ENCODE measurements at regions not wholly inside any gene's neighbourhood (a gene's known extent, or its start where the extent isn't known, plus 50 kb on each side); places are given as distances from the start of the nearest gene placed in this dataset.

- Histone ChIP-seq H3K27ac (ENCODE audit: low read depth, low read length) (no peak overlapping the region), H3K9ac (ENCODE audit: extremely low read depth, low read length, poor library complexity, severe bottlenecking) (no peak overlapping the region), H3K4me3 (ENCODE audit: low read length) (no peak overlapping the region), H3K4me1 (ENCODE audit: control insufficient read depth, insufficient read depth, low read length) (no peaks in the 10 kb centered on the region), H3K27me3 (ENCODE audit: control insufficient read depth, insufficient read depth, low read length, poor library complexity, severe bottlenecking) (no peaks in the 10 kb centered on the region), H3K9me3 (ENCODE audit: control insufficient read depth, low read length) (no peaks in the 10 kb centered on the region), H3K36me3 (ENCODE audit: control insufficient read depth, insufficient read depth, low read length) (no peaks in the 10 kb centered on the region)
- TF ChIP-seq CTCF (conservative IDR thresholded peaks at IDR 0.05) = no peak
- Mint-ChIP-seq H3K4me3 (no peak overlapping the region), H3K9me3 (no peaks in the 10 kb centered on the region), H3K4me1 (peaks cover 19% of the 10 kb centered on the region), H3K36me3 (ENCODE audit: low read depth) (no peaks in the 10 kb centered on the region), H3K27ac (no peak overlapping the region), H3K27me3 (ENCODE audit: insufficient read depth) (no peaks in the 10 kb centered on the region)
- 100% methylated on average over 2 of the region's 2 CpGs; no CpG with 5 or more reads in 1 of the 2 experiments for WGBS, 2 experiments (ENCODE audit: insufficient coverage in 1 of 2, insufficient read length in 1 of 2)
- DNase-seq = no peak
Measured at GRCh38 chr1:198424441-198424840, 116.0 kb downstream of the ATP6V1G3 start.

GRCh38 chr1:198423673-198424072 lies 116.8 kb downstream of the ATP6V1G3 start:
- H3K36me3 Mint-ChIP-seq (ENCODE audit: low read depth) = no peaks in the 10 kb centered on the region
- TF ChIP-seq CTCF (conservative IDR thresholded peaks at IDR 0.05) = no peak
- H3K4me3 Mint-ChIP-seq = no peak overlapping the region
- Histone ChIP-seq H3K4me3 (ENCODE audit: low read length) (no peak overlapping the region), H3K27ac (ENCODE audit: low read depth, low read length) (peak overlapping the region; percentile 28), H3K36me3 (ENCODE audit: control insufficient read depth, insufficient read depth, low read length) (no peaks in the 10 kb centered on the region), H3K9me3 (ENCODE audit: control insufficient read depth, low read length) (no peaks in the 10 kb centered on the region), H3K27me3 (ENCODE audit: control insufficient read depth, insufficient read depth, low read length, poor library complexity, severe bottlenecking) (no peaks in the 10 kb centered on the region), H3K9ac (ENCODE audit: extremely low read depth, low read length, poor library complexity, severe bottlenecking) (no peak overlapping the region), H3K4me1 (ENCODE audit: control insufficient read depth, insufficient read depth, low read length) (no peaks in the 10 kb centered on the region)
- H3K27me3 Mint-ChIP-seq (ENCODE audit: insufficient read depth) = no peaks in the 10 kb centered on the region
- no peak overlapping the region for H3K27ac Mint-ChIP-seq
- no peaks in the 10 kb centered on the region for H3K9me3 Mint-ChIP-seq
- peak; percentile 47 for DNase-seq
- H3K4me1 Mint-ChIP-seq = peaks cover 19% of the 10 kb centered on the region
- WGBS, 2 experiments (ENCODE audit: insufficient coverage in 1 of 2, insufficient read length in 1 of 2) = 93 to 100% methylated on average over 1 of the region's 1 CpG

GRCh38 chr1:198417039-198417438 lies 123.4 kb downstream of the ATP6V1G3 start:
- Mint-ChIP-seq H3K27ac (no peak overlapping the region), H3K4me1 (no peaks in the 10 kb centered on the region), H3K27me3 (ENCODE audit: insufficient read depth) (no peaks in the 10 kb centered on the region), H3K9me3 (no peaks in the 10 kb centered on the region), H3K4me3 (no peak overlapping the region), H3K36me3 (ENCODE audit: low read depth) (no peaks in the 10 kb centered on the region)
- no peak for TF ChIP-seq CTCF (conservative IDR thresholded peaks at IDR 0.05)
- Histone ChIP-seq H3K9ac (ENCODE audit: extremely low read depth, low read length, poor library complexity, severe bottlenecking) (no peak overlapping the region), H3K36me3 (ENCODE audit: control insufficient read depth, insufficient read depth, low read length) (no peaks in the 10 kb centered on the region), H3K27me3 (ENCODE audit: control insufficient read depth, insufficient read depth, low read length, poor library complexity, severe bottlenecking) (no peaks in the 10 kb centered on the region), H3K4me1 (ENCODE audit: control insufficient read depth, insufficient read depth, low read length) (no peaks in the 10 kb centered on the region), H3K9me3 (ENCODE audit: control insufficient read depth, low read length) (no peaks in the 10 kb centered on the region), H3K4me3 (ENCODE audit: low read length) (no peak overlapping the region), H3K27ac (ENCODE audit: low read depth, low read length) (no peak overlapping the region)
- DNase-seq = no peak
